BLaER1 (cell line): ENCODE measurements at regions not wholly inside any gene's neighbourhood (a gene's known extent, or its start where the extent isn't known, plus 50 kb on each side); places are given as distances from the start of the nearest gene placed in this dataset.

Experiments
- H3K27ac ChIP-seq: shearing (Covaris generic); formaldehyde crosslinking; 2 replicates; pipeline ENCODE4 v1.8.1; 2022
- H3K27me3 ChIP-seq: shearing (Covaris generic); formaldehyde crosslinking; 2 replicates; pipeline ENCODE4 v1.8.1; 2022
- H3K36me3 ChIP-seq: shearing (Covaris generic); formaldehyde crosslinking; 2 replicates; pipeline ENCODE4 v1.8.1; 2022
- H3K4me1 ChIP-seq: shearing (Covaris generic); formaldehyde crosslinking; 2 replicates; pipeline ENCODE4 v1.8.1; 2022
- H3K4me2 ChIP-seq: shearing (Covaris generic); formaldehyde crosslinking; 2 replicates; pipeline ENCODE4 v1.8.1; 2022
- H3K4me3 ChIP-seq: shearing (Covaris generic); formaldehyde crosslinking; 2 replicates; pipeline ENCODE4 v1.8.1; 2022
- H3K9ac ChIP-seq: shearing (Covaris generic); formaldehyde crosslinking; 2 replicates; pipeline ENCODE4 v1.8.1; 2022
- H3K9me3 ChIP-seq: shearing (Covaris generic); formaldehyde crosslinking; 2 replicates; pipeline ENCODE4 v1.8.1; 2022
- H4K20me1 ChIP-seq: shearing (Covaris generic); formaldehyde crosslinking; 2 replicates; pipeline ENCODE4 v1.8.1; 2022
- Cebpa-rat ChIP-seq: shearing (Covaris generic); IDR thresholded peaks from 2 replicates; pipeline ENCODE4 v1.8.1; 2022

DNA sequence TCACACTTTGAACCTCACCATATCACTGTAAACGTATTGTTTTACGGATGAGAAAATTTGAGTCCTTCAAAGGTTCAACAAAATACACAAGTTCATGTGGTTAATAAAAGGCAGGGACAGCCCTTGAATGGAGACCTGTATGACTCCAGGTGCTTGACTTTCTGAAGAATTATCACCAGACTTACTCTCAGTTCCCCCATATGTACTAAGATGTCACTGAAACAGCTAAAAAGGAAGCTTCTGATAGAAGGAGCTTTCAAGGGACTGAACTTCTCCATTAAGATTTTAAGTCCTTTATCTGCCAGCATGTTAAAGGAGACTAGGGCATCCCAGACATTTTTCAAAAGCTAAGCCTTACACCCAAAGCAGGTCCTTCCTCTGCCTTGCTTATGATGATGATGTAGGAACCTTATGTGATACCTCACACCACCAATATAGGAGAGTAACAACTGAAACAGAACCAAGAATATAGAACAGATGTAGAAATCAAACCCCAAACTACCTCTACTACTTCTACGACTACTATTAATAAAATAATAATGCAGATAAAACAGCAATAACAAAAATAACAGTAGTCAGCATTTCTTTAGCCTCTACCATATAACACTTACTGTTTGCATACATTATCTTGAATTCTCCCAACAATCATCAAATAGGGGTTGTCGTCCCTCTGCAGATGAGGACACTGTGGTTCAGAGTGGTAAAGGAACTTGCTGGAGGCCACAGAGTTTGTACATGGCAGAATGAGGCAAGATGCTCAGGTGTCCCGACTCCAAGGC is 273.9 kb downstream of the ELAVL2 start:
- H3K4me1 ChIP-seq: no peaks in the 10 kb centered on the region
- TF ChIP-seq Cebpa-rat: no peak
- H4K20me1 ChIP-seq: no peaks in the 10 kb centered on the region
- H3K4me2 ChIP-seq: no peak overlapping the region
- no peak overlapping the region for H3K4me3 ChIP-seq
- H3K9me3 ChIP-seq: no peaks in the 10 kb centered on the region
- H3K27ac ChIP-seq: no peak overlapping the region
- no peaks in the 10 kb centered on the region for H3K27me3 ChIP-seq
- H3K36me3 ChIP-seq: no peaks in the 10 kb centered on the region
- H3K9ac ChIP-seq: no peak overlapping the region

DNA sequence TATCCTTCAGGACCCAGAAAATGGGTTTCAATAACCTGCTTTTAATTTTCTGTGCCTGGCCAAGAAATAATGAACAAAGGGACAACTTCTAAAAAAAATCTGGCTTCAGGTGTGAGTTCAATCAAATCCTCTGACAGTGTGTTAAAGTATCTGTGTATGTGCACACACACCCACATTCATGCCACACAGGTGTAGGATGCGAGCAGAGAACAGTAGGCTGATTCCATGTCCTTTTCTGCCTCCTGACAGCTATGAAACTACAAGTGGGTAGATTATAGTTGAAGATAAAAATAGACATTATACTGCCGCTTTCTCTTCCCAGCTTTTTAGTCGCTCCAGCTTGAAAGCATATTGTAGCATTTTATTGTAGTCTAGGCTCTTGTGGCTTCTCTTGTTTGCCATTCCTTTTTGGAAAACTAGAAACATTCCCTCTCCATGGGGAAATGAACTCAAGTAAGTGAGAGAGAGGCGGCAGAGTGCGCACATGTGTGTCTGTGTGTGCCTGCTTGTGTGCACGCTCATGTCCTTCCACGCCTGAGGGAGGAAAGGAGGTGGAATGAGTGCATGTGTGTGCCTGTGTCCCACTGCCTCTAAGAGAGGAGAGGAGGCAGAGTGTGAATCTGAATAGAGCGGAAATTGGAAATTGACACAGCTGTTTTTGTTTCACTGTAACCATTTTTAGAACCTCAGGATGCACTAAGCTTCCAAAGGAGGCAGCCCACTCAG is 273.0 kb downstream of the ELAVL2 start:
- Histone ChIP-seq H3K27ac (no peak overlapping the region), H3K27me3 (no peaks in the 10 kb centered on the region), H3K9me3 (no peaks in the 10 kb centered on the region), H3K9ac (no peak overlapping the region), H3K4me1 (no peaks in the 10 kb centered on the region), H4K20me1 (no peaks in the 10 kb centered on the region), H3K4me3 (no peak overlapping the region), H3K36me3 (no peaks in the 10 kb centered on the region), H3K4me2 (no peak overlapping the region)
- no peak for TF ChIP-seq Cebpa-rat

- no peaks in the 10 kb centered on the region for H3K36me3 ChIP-seq
- no peak overlapping the region for H3K27ac ChIP-seq
- H3K4me2 ChIP-seq: no peak overlapping the region
- TF ChIP-seq Cebpa-rat: no peak
- H3K27me3 ChIP-seq: no peaks in the 10 kb centered on the region
- no peaks in the 10 kb centered on the region for H3K9me3 ChIP-seq
- H3K4me3 ChIP-seq: no peak overlapping the region
- H3K4me1 ChIP-seq: no peaks in the 10 kb centered on the region
- H3K9ac ChIP-seq: no peak overlapping the region
- no peaks in the 10 kb centered on the region for H4K20me1 ChIP-seq
These were observed 271.4 kb downstream of the ELAVL2 start for GRCh38 chr9:23554686-23555085.

- Histone ChIP-seq H3K4me1 (no peaks in the 10 kb centered on the region), H3K9ac (no peak overlapping the region), H3K27ac (no peak overlapping the region), H3K27me3 (no peaks in the 10 kb centered on the region), H3K9me3 (no peaks in the 10 kb centered on the region), H3K4me2 (no peak overlapping the region), H3K36me3 (no peaks in the 10 kb centered on the region), H3K4me3 (no peak overlapping the region), H4K20me1 (no peaks in the 10 kb centered on the region)
- no peak for TF ChIP-seq Cebpa-rat
These were observed 270.2 kb downstream of the ELAVL2 start for GRCh38 chr9:23555851-23556250.

- Histone ChIP-seq H3K36me3 (no peaks in the 10 kb centered on the region), H3K9ac (no peak overlapping the region), H4K20me1 (no peaks in the 10 kb centered on the region), H3K27ac (no peak overlapping the region), H3K9me3 (no peaks in the 10 kb centered on the region), H3K4me3 (no peak overlapping the region), H3K27me3 (no peaks in the 10 kb centered on the region), H3K4me1 (no peaks in the 10 kb centered on the region), H3K4me2 (no peak overlapping the region)
- no peak for TF ChIP-seq Cebpa-rat
These were observed 269.6 kb downstream of the ELAVL2 start for GRCh38 chr9:23556459-23556858.

- Histone ChIP-seq H3K4me2 (no peak overlapping the region), H3K27me3 (no peaks in the 10 kb centered on the region), H3K4me3 (no peak overlapping the region), H3K9me3 (no peaks in the 10 kb centered on the region), H3K4me1 (no peaks in the 10 kb centered on the region), H3K9ac (no peak overlapping the region), H3K27ac (no peak overlapping the region), H3K36me3 (no peaks in the 10 kb centered on the region), H4K20me1 (no peaks in the 10 kb centered on the region)
- no peak for TF ChIP-seq Cebpa-rat
These were observed 268.4 kb downstream of the ELAVL2 start for GRCh38 chr9:23557689-23558088.

DNA sequence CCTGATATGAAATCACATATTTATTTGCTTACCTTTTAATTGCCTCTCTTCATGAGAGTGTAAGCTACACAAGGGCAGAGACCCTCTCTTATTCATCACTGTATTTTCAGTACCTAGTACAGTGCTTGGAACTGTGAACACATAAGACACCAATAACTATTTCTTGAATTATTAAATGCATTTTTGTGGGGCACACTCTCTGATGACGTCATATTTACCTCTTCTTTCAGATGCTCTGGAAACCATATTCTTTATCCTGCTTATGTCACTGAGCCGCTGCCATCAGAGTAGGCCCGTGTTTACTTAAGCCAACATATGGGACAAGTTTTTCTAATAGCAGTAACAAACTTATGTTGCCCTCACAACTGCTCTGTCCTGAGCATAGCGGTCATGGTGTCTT is 266.5 kb downstream of the ELAVL2 start:
- Histone ChIP-seq H3K4me1 (no peaks in the 10 kb centered on the region), H4K20me1 (no peaks in the 10 kb centered on the region), H3K36me3 (no peaks in the 10 kb centered on the region), H3K9me3 (no peaks in the 10 kb centered on the region), H3K4me2 (no peak overlapping the region), H3K4me3 (no peak overlapping the region), H3K9ac (no peak overlapping the region), H3K27me3 (no peaks in the 10 kb centered on the region), H3K27ac (no peak overlapping the region)
- no peak for TF ChIP-seq Cebpa-rat

DNA sequence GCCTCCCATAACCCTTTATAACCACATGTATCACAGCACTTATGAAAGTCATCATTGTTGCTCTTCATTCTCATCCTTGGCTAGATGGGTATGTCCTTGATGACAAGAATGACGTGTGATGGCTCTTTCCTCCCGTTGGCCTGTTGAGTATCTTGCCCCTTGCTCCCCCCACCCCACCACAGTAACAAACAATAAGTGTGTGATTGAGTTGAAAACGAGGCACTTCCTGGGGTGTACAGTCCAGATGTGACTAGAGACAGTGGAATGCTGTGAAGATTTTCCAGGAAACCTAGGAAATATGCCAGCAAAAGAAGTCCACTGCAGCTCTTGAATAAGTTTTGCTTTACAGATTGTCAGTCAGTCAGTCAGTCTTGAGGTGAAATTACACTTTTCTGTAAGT is 262.5 kb downstream of the ELAVL2 start:
- H3K9ac ChIP-seq: no peak overlapping the region
- no peaks in the 10 kb centered on the region for H3K4me1 ChIP-seq
- H3K36me3 ChIP-seq: no peaks in the 10 kb centered on the region
- no peak overlapping the region for H3K4me2 ChIP-seq
- TF ChIP-seq Cebpa-rat: no peak
- no peaks in the 10 kb centered on the region for H4K20me1 ChIP-seq
- no peaks in the 10 kb centered on the region for H3K27me3 ChIP-seq
- no peaks in the 10 kb centered on the region for H3K9me3 ChIP-seq
- no peak overlapping the region for H3K4me3 ChIP-seq
- H3K27ac ChIP-seq: no peak overlapping the region

DNA sequence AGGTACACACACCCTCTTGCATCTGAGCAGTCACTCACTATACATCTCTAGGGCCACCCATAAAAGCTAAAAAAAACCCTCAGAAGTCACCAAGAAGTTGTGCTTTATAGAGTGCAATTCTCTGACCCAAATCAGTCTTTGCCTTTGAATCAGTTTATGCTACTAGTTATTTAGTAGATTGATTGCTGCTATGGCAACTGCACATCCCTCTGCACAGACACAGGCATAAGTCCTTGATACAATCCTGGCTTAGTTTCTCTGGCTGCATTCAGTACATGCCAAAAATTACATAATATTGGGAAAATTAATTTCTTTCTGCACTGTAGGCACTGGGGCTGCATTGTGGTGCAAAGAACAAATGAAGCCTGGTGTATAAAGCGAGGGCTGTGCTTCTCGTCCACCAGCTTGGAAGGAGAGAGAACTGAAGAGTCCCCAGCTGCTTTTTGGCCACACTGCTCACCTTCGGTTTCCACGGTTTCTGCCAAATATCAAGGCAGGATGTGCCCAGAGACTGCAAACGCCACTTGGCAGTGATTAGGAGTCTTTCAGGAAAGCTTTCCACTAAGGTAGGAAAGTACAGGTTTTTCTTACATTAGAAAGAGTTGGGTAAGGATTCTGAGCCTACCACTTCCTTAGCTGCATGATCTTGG is 258.4 kb downstream of the ELAVL2 start:
- H3K27ac ChIP-seq: no peak overlapping the region
- H4K20me1 ChIP-seq: no peaks in the 10 kb centered on the region
- no peaks in the 10 kb centered on the region for H3K9me3 ChIP-seq
- no peak overlapping the region for H3K4me3 ChIP-seq
- H3K27me3 ChIP-seq: no peaks in the 10 kb centered on the region
- no peak overlapping the region for H3K4me2 ChIP-seq
- no peaks in the 10 kb centered on the region for H3K4me1 ChIP-seq
- no peak overlapping the region for H3K9ac ChIP-seq
- no peak for TF ChIP-seq Cebpa-rat
- no peaks in the 10 kb centered on the region for H3K36me3 ChIP-seq
